ENCODE measurements at regions not wholly inside any gene's neighbourhood (a gene's known extent, or its start where the extent isn't known, plus 50 kb on each side); places are given as distances from the start of the nearest gene placed in this dataset.

DNA sequence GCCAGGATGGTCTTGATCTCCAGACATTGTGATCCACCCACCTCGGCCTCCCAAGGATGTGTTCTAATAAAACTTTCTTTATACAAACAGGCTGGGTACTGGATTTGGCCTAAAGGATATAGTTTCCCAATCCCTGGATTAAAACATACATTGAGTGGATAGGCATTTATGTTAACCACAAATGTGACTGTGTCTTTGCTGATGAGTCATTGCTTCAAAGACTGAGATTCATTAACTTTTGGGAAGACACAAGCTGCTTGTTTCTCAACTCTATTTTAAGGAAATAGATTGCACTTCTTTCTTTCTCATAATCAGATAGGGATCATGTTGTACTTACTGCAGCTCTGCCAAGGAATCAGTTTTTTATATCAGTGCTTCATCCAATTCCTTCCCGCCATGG is 131.3 kb upstream of the AGA start:
- peak; percentile 88 to 92 for DNase-seq (ENCODE audit: low read depth in 2 of 2)

DNA sequence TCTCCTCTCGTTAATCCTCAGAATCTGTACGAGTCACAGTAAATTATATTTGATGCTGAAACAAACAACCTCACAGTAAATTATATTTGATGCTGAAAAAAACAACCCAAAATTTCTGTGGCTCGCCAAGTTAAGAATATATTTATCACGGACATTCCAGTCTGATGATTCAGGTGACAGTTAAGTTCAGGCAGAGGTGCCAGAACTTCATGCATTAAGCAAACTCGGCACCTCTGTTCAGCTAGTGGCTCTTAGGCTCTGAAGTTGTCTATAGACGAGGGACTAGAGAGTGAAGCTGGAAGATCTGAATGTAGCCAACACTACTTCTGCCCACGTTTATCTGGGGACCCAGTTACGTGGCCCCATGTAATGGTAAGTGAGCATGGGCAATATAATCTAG is 132.2 kb upstream of the AGA start:
- no peak for DNase-seq (ENCODE audit: low read depth in 2 of 2)

DNA sequence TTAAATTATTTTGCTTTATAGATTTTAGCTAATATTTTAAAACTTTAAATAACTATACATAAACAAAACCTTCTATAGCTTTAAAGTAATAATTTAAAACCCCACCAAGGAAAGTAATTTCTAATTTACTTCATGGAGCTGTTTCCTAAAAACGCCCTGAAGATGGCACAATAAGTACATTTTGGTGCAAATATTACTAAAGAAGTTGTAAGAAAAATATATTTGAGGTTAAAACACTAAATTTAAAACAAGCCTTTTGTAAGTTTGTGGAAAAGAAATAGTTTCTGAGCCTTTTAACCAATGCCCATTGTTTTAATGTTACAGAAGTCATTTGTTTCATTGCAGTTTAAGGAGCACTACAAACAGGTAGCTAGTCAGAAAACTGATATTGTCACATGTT is 137.4 kb upstream of the AGA start:
- no peak for DNase-seq (ENCODE audit: low read depth in 2 of 2)

DNA sequence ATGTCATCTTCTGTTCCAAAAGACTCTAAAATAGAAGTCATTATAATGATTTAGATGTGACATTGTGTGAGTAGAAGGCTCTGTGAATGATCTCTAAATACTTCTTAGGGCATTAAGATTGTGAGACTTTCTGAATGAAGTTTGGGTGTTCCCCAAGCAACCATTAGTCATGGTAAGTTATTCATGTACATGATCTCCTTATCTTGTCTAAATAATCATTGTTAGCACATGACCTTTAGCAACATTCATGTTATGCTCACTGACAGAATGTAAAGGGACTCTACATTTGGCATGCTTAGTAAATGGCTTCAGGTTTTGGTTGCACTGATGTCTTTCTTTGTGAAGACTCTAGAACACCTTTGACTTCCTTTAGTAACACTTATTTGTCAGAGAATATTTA is 140.8 kb upstream of the AGA start:
- no peak for DNase-seq (ENCODE audit: low read depth in 2 of 2)

DNA sequence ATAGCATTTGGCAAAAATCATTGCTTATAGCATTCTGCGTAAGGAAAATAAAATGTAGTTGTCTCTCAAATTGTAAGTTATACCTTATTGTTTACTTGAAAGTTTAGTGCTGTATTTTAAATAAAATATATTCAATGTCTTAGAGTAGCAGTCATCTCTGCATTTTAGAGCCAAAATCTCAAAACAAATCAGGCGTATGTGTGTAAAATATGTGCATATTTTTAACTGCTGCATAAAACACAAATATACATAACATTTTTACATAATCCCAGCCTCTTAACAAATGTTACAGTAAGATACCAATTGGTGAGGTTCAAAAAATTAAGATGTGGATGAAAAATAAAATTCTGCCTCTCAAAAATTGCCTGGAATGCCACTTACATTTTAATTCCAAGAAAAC is 145.8 kb upstream of the AGA start:
- DNase-seq (ENCODE audit: low read depth in 2 of 2) = no peak

DNA sequence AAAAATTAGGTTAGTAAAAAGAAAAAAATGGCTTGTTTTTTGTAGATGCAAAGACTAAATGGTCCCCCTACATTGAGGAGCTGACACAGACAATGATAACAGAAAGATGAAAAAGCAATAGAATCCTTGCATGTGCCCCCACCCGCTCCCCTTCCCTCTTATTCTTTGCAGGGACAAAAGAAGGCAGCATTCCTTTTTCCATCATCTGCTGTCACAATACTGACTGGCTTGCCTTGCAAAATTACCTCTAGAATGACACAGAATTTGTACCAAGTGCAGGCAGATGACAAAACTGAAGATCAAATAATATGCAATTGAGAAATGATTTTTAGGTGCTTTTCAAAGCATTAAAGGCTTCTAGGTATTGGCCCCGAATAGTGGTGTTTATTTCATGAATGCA is 153.1 kb upstream of the AGA start:
- no peak for DNase-seq (ENCODE audit: low read depth in 2 of 2)

DNA sequence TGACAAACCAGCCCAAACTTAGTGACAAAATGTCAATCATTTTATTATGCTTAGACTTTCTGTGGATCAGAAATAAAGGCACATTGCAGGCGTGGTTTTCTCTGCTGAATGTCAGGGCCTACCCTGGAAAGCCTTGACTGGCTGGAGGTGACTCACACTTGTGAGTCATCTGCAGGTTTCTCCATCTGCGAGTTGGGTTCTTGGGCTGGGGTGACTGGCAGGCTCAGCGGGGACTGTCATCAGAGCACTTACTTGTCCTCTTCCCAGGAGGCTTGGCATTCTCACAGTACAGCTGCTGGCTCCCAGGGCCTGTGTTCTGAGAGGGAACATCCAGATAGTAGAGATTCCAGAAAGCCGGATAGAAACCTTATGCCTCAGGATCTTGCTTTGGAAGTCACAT is 153.8 kb upstream of the AGA start:
- peak; percentile 19 to 29 for DNase-seq (ENCODE audit: low read depth in 2 of 2)

DNA sequence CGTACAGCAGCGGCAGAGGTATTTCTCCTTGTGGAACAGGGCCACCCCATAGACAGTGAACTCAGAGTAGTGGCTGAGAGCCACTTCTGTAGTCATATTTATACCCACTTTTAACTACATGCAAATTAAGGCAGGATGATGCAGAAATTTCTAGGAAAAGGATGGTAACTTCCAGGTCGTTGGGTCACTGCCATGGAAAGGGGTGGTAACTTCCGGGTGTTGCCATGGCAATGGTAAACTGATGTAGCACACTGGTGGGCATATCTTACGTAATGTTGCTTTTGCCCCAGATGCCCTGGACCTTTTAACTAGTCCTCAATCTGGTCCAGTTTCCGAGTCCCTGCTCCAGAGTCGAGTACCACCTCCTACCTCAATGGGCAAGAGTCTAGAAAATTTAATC is 154.8 kb upstream of the AGA start:
- DNase-seq (ENCODE audit: low read depth in 2 of 2) = no peak

DNA sequence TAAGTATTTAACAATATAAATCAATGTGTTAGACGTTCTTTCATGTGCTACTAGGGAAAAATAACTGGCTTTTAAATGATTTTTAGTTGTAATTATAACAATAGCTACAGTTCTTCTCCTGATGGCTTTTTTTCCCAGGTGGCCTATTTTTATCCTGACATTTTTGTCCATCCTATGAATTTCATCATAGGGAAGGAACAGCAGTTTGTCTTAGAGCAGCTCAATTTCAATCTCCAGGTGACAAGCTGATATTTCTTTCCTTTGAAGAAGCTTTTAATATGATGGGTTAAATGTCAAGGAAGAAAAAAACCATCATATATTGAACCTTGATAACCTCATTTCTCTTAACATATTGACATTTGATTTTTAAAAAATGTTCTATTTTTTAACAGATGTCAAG is 163.0 kb upstream of the AGA start:
- DNase-seq (ENCODE audit: low read depth in 2 of 2) = no peak

DNA sequence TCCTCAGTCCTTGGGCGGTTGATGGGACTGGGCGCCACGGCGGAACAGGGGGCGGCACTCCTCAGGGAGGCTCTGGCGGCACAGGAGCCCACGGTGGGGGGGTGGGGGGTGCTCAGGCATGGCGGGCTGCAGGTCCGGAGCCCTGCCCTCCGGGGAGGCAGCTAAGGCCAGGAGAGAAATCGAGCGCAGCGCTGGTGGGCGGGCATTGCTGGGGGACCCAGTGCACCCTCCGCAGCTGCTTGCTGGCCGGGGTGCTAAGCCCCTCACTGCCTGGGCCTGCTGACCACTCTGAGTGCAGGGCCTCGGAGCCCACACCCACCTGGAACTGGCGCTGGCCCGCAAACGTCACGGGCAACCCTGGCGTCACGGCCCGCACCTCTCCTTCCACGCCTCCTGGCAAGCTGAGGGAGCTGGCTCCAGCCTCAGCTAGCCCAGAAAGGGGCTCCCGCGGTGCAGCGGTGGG is 164.9 kb upstream of the AGA start:
- DNase-seq (ENCODE audit: low read depth in 2 of 2) = no peak

DNA sequence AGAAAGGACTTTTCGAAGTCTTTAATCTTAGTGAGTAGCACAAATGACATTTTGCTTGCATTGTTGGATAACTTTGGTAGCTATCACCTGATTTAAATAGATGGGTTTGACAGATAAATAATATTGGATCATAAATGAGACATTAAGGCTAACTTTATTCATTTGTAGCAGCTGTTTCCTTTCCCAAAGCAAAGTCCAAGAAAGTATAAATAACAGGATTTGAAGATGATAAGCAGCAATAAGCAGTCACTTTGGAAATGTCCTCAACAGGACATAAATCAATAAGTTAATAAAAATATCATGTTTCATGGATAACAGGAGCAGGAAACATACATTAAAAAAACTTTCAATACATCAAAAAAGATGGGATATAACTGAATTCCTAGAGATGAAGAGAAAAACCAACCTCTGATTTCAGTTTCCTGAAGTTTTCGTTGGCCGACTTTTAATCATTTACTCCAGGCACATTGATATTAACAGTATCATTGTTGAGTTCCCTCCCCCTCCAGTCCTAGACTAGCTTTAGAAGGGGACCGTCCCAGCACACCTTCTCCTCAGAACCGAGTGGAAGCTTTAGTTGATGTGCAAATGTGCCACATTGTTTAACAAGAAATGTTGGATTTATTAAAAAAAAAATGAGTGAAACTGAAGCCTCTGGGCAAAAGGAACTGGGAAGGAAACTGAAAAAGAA is 169.9 kb upstream of the AGA start:
- DNase-seq (ENCODE audit: low read depth in 2 of 2) = no peak

DNA sequence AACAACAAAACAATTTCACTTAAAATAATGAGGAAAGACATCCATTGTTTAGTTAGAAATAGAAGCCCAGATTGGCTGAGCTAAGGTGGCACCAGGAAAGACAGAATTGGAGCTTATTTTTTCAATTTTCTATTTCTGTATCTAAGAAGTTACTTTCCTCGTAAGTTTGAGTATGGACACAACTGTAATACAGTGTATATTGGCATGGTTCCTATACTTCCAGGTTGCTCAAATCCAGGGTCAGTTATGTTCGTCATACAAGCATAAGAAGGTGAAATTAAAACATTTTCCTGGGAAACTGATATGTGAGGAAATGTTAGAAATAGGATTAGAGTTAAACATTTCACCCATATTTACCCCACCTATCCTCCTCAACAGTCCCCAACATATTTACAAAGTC is 170.4 kb upstream of the AGA start:
- DNase-seq (ENCODE audit: low read depth in 2 of 2) = no peak

DNA sequence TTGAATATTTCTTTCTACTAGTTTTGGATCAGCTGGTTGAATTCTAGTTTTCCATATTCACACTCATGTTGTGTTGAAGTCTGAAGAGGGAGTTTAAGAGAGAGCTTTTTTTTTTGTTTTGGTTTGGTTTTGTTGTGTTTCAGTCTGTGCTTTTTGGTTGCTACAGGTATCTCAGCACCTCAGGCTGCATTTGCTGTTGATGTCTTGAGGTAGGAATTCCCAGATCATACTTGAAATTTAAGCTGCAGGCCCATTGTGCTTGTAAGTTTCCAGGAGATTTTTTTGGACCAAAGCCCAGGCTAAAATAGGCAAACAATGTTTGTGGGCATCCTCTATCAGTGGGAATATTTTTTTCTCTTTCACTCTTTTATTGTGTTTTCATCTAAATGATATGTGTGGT is 190.2 kb upstream of the AGA start:
- no peak for DNase-seq (ENCODE audit: low read depth in 2 of 2)

DNA sequence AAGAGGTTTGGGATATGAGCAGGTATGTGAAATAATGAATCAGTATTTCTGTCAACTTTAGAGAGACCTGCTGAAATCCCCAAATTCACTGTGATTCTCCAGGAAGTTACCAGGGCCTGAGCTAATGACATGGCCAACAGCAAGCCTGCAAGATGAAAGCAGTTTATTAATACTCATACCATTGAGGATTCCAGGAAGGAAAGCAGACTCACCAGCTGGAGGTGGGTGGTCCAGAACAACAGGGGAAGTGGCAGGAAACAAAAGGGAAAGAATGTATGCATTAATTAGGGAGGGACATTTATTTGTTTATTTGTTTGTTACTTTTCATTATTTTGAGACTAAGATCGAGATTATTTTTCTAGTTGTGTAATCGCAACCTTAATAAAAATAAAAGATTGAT is 196.6 kb upstream of the AGA start:
- no peak for DNase-seq (ENCODE audit: low read depth in 2 of 2)

DNA sequence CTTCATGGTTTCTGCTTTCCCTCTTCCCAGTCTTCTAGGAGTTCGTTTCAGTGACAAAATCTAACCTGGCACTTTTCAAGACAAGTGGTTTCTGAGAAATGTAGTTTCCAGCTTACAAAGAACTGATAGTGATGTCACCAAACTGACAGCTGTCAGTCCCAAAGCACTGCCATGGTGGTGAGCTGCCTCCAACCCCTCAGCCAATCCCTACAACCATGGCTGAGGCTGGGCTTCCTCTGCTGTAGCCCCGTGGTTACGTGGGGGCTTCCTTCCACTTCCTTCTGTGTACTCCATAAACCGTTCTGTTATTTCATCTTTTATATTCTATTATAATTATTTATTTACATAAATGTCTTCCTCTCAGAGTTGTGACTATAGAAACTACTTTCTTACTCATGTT is 198.6 kb upstream of the AGA start:
- DNase-seq (ENCODE audit: low read depth in 2 of 2) = no peak

DNA sequence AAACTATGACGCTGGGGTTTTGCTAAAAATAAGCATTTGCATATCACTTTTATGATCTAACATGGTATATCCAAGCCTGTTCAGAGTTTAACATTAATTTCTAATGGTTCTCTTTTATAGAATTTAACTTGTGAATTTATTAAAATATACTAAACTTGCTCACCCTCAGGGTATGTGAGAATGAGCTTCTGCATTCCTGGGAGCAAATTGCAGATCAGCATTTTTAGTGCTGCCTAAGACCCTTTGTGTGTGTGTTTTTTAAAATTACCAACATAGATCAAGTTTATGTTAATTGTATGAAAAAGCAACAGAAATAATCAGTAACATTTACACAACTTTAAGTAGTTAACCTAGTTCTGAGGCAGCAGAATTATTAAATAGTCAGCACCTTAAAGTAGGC is 218.0 kb upstream of the AGA start:
- no peak for DNase-seq (ENCODE audit: low read depth in 2 of 2)

DNA sequence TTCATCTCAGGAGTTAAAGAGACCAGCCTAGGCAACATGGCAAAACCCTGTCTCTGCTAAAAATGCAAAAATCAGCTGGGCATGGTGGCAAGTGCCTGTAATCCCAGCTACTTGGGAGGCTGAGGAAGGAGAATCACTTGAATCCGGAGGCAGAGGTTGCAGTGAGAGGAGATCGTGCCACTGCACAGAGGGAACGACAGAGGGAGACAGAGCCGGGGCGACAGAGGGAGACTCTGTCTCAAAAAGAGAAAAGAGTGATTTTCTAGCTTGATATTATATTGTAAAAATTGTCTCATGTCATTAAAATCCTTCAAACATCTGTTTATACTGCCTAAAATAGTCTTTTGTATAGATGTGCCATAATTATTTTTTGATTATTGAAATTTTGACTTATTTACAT is 225.4 kb upstream of the AGA start:
- DNase-seq (ENCODE audit: low read depth in 2 of 2) = no peak

DNA sequence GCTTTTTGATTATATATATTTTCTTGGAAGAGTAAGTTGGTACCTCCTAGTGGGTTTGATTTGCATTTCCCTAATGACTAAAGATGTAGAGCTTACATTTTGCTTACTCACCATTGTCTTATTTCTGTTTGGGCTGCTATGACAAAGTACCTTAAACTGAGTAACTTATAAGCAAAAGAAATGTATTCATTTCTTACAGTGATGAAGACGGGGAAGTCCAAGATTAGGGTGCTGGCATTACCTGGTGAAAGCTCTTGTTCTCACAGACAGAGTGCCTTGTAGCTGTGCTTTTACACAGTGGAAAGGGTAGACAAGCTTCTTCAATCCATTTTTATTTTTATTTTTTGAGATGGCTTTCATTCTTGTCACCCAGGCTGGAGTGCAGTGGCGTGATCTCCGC is 229.2 kb upstream of the AGA start:
- no peak for DNase-seq (ENCODE audit: low read depth in 2 of 2)

DNA sequence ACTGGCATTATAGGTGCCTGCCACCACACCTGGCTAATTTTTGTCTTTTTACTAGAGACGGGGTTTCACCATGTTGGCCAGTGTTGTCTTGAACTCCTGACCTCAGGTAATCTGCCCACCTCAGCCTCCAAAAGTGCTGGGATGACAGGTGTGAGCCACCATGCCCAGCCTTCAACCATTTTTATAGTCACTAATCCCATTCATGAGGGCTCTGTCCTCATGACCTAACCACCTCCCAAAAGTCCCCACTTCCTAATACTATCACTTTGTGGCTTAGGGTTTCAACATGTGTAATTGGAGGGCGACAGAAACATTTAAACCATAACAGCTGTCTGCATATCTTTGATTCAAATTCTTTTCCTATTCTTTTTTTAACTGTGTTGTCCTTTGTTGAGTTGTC is 229.6 kb upstream of the AGA start:
- DNase-seq (ENCODE audit: low read depth in 2 of 2) = no peak

DNA sequence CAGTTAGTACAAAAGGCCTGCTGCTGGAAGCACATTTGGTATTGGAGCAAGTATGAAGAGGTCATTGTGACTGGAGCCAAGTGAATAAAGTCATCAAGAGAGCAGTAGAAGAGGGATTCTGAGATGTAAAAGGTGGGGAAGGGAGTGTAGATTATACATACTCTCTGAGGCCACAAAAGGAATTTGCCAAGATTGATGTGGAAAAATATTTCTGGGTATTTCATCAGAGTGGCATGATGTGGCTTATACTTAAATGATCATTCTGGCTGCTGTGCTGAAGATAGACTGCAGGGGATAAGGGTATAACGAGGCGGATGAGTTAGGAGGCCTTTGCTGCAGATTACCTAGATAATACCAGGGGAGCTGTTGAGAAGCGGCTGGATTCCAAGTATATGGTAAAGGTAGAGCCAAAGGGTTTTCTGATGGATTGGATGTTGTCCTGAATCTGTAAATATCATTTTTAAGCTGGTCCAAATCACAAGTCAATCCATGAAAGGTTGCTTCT is 231.8 kb upstream of the AGA start:
- peak; percentile 10 to 21 for DNase-seq (ENCODE audit: low read depth in 2 of 2)

DNA sequence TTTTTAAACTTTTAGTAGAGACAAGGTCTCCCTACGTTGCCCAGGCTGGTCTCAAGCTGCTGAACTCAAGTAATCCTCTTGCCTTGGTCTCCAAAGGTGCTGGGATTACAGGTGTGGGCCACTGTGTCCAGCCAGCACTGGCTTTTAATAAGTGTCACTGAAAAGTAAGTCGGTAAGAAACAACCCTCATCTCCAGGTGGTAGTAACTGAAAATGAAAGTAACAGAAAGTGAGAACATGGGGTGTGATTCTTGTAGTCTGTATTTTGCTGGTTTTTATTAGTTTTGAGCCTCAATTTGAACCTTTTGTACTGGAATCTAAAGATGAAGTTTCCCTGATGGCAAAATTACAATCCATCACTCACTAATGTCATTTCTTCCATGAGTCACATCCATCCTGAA is 238.1 kb upstream of the AGA start:
- DNase-seq (ENCODE audit: low read depth in 2 of 2) = no peak

DNA sequence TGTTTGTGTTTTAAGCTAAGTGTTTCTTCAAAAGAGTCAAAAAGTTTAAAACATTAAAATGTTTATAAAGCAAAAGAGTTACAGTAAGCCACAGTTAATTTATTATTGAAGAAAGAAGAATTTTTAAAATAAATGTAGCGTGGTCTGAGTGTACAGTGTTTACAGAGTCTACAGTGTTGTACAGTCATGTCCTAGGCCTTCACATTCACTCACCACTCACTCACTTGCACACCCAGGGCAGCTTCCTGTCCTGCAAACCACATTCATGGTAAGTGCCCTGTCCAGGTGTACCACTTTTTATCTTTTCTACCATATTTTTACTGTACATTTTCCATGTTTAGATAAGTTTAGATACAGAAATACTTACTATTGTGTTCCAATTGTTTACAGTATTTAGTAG is 239.7 kb upstream of the AGA start:
- no peak for DNase-seq (ENCODE audit: low read depth in 2 of 2)

DNA sequence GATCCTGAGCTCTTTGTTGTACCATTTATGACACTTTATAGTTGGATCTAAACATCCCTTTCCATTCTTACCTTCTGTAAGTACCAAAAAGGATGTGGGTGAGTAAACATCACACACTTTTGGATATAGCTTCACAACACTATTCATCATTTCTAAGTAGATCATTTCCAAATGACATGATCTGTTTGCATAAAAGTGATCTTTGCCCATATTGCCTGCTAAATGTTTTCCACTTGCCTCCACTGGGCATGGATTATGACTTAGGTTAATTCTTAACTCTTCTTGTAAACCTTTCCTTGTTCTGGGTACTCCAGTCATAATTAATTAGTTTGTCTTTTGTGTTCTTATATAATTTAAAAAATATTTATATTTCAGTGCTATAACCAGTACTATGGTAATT is 244.9 kb upstream of the AGA start:
- no peak for DNase-seq (ENCODE audit: low read depth in 2 of 2)

DNA sequence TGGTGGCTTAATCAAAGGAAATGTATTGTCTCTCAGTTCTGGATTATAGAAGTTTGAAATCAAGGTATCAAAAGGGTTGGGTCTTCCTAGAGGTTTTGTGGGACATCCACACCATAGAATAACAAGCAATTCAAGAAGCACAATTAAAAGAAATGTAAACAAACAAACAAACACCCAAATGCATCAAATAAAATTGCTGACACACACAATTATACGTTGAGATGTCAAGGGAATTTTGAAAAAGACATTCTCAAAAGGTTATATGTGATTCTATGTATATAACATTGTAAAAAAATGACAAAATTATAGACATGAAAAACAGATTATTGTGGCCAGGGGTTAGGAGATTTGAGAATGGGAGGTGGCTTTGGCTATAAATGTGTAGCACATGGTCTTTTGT is 250.7 kb upstream of the AGA start:
- no peak for DNase-seq (ENCODE audit: low read depth in 2 of 2)
